DMS114 treated with DMSO at 0.1 percent for 48 hours (cell line): ENCODE measurements at regions not wholly inside any gene's neighbourhood (a gene's known extent, or its start where the extent isn't known, plus 50 kb on each side); places are given as distances from the start of the nearest gene placed in this dataset.

Experiments
- DNase-seq: peaks from one replicate; lab custom pipeline; 2025; ENCODE audit not compliant: unreplicated experiment; lab: John Stamatoyannopoulos, UW

GRCh38 chr2:207235621-207236020 lies 69.9 kb upstream of the KLF7 start:
- no peak for DNase-seq

GRCh38 chr2:207236156-207236935 lies 70.6 kb upstream of the KLF7 start:
- DNase-seq = no peak

DNA sequence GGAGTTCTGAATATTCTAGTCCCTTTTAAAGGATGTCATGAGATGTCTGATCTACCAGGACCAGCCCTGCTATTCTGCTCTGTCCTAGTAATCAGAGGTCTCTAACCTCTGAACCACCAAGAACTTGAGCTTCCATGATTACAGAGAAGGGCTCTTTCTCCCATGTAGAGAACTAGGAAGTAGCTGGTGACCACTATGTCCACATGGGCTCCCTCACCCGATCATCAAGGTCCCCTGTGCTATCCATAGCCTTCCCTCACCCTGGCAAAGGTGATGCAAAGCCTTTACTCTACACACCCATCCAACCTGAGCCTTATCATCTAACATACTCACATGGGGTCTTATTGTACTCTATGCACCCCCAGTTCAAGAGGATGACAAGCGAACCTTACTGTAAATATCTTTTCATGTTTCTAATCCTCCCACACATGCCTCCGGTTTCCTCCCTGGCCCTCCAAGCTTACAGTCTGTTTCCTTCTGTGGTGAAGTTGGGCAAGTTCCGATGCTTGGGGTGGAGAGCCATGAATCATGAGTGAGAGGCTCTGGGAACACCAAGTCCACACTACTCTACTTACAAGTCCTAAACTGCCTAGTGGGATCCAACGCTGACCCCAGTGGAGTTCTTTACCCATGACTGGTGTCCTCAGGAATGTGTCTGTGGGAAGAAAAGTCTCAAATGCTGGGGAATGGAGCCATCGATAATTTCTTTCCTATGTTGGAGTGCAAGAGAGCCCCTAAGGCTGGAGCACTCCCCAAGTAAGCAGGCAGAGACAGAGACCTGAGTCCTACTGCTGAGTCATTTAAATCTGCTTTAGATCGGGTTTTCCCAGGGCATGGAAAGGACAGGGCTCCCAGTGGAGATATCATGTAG lies 73.3 kb upstream of the KLF7 start:
- DNase-seq = no peak

GRCh38 chr2:207239754-207240494 lies 74.2 kb upstream of the KLF7 start:
- DNase-seq = no peak

DNA sequence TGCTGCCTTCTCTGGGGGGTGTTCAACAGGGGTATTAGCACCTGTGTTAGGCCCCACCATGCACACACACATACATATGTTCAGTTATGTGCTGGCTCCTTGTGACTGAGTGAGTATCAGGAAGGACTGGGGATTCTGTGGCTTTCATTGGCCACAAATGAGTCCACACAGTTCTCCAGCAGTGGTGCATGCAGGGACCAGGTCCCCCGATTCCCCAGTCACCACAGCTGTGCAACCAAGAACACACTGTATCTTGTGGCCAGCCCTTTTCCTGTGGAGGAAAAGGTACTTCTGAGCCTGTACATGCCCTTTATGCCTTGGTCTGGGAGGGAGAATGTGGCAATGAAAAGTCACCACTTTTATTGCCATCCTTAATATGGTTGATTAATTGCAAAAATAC lies 74.9 kb upstream of the KLF7 start:
- no peak for DNase-seq

DNA sequence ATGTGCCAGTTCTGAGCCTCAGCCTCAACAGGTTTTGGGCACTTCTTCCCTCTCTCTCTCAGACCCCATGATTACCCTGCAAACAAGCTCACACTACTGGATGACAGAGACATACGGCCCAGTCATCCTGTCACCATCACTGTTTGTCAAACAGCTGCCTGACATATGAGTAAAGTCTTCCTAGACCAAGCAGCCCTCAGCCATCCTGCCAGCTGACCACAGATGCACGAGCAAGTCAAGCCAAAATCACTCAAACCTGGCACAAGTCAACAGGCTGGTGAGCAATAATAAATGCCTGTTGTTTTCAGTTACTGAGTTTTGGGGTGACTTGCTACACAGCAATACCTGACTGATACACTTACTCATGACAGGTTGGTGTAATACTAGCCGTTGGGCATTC lies 75.5 kb upstream of the KLF7 start:
- no peak for DNase-seq

GRCh38 chr2:207243601-207244000 lies 77.9 kb upstream of the KLF7 start:
- no peak for DNase-seq

DNA sequence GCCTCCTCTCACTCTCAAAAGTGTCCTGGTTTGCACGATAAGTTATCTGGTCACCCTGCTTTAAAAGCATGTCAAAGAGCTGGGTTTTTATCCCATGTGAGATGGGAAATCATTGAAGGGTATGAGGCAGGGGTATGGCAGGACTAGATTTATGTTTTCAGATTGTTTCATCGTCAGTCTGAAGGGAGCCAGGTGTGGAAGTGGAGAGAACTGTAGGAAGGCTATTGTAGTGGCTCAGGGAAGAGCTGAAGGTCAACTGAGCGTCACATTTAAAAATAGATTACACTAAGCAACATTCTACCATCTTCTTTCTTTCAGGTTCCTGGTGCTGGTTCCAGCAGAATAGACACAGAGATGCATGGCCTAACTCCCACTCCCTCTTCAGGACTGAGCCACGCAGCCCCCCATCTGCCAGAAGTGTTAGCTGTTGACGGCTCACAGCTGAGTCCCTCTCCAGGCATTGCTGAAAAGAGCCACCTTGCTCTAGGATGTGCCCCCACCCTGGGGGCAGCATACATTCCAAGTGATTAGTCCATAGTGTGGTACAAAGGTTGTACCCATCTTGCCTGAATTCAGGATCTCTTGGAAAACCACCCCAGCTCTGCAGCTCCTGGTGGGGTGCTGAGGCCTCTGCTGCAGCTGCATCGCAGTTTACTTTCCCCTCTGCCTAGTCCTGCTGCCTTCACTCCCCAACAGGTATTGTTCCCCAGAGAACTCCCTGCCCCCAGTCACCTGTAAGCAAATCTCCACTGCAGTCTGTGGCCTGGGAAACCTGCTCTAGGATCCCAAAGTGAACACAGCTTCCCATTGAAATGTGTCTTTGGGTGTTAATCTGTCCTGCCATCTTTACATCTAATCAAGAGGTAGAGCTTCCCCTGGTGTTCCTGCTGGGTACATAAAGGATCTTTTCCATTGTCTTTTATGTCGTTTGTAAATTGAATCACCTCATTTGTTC lies 79.5 kb upstream of the KLF7 start:
- no peak for DNase-seq

GRCh38 chr2:207248702-207249377 lies 83.1 kb upstream of the KLF7 start:
- no peak for DNase-seq

DNA sequence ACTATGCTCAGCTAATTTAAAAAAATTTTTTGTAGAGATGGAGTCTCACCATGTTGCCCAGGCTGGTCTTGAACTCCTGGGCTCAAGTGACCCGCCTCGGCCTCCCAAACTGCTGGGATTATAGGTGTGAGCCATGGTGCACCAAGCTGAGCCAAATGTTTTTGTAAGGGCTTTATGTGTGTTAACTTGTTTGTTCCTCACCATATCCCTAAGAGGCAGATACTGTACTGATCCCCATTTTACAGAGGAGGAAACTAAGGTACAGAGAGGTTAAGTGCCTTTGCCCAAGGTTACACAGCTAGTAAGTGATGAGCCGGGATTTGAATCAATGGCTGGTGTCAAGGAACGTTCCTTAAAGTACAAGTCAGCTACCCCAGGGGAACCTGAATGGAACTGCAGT lies 85.3 kb upstream of the KLF7 start:
- no peak for DNase-seq

- no peak for DNase-seq
Observed at GRCh38 chr2:207251573-207252192, 85.9 kb upstream of the KLF7 start.

DNA sequence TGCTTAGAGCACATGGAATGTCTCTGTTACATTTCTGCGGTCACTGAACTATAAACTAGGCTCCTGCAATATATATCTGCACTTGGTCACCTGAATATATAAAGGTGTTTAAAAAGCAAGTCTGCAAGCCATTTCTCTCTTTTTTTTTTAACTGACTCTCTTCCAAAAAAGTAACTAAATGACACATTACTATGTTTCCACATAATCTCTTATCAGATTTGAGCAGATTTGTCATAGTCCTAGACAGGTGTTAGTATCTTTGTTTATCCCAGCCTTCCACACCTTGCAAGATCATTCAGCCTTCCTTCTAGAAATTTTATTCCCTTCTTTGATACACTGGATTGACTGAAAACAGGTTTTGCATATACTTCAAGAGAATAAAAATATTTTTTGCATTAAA lies 86.7 kb upstream of the KLF7 start:
- DNase-seq = no peak

GRCh38 chr2:207252979-207253645 lies 87.4 kb upstream of the KLF7 start:
- no peak for DNase-seq

DNA sequence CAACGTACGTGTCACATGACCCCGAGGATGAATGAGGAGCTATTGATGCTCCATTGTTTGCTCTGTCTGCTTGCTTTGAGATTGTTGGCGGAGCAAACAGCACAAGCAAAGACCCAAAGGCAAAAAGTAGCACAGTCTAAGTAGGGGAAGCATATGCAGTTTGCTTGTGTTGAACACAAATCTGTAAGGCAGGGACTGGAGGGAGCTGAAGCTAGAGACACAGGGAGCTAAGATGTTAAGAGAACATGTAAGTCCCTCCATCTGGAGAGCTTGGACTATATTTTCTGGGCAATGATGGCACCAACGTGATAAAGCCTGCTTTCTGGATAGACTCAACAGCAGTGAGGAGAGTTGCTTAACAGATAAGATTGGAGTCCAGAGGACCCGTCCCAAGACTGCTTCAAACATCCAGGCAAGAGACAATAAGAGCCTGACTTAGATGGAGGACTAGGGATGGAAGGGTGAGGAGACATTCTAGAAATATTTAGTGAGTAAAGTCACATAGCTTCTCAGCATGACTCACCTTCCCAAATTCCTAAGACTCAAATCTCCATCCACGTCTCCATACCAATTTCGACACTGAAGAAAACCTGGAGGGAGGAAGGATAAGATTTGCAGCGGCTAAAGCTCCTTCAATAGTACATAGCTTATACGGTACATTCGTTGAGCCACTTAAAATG lies 88.1 kb upstream of the KLF7 start:
- no peak for DNase-seq

DNA sequence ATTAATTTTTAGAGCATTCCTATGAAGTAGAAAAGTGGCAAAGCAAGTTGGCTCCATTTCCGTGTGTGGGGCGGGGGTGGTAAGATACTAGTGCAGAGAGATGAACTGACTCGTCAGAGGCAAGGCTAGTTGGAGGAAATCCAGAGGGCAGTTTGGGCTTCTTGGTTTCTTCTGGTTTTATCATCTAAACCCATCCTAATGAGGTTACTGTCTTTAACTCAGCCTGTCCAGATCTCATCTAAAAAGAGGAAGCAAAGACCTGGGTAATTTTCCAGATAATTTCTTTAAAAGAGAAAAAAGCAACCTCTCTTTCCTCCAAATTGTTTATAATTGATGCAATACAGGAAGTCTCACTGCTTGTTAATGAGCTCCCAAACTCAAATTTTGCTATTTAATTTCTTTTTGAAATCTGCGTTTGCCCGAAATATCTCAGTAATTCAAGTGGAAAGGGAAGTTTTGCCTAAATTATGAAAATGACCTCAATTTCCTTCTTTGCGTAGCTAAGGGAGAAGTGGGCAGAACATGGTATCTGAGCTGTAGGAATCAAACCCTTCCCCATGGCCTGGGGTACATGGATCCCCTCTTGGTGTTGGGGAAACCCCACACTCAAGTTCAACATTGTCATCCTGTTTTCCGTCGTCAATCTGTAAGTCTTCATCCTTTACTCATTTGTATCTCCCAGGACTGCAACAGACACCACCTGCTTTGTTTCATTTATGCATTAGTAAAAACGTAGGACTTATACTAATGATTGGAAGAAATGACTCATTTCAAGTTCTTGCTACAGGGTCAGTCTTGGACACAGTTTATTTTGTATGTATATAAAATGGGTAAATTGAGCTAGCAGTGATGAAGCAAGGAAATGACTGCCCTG lies 89.1 kb upstream of the KLF7 start:
- no peak for DNase-seq

GRCh38 chr2:207255565-207256470 lies 90.1 kb upstream of the KLF7 start:
- no peak for DNase-seq
